ENCODE measurements at regions not wholly inside any gene's neighbourhood (a gene's known extent, or its start where the extent isn't known, plus 50 kb on each side); places are given as distances from the start of the nearest gene placed in this dataset.
A peak's percentile ranks its signal among the peaks of the same experiment; 100 is the strongest.

DNA sequence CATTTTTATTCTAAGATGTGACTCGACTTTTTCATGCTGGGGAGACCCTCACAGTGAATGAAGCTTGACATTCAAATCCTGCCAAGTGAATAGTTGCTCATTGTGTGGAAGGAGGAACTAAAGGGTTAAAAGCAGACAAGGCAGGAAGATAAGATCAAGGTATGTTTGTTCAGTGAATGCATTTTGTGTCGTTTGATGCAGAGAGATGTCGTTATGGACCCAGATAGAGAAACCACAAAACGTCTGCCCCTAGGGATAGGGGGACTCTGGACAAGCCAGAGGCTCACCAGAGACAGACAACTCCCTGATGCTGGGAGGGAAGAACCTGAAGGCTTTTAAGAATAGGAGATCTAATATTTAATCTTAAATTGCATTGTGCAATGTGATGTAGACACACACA lies 72.5 kb upstream of the MYL2 start:
- no peaks in the 10 kb centered on the region for H3K4me1 ChIP-seq (replicated peaks in 1 of 4; ENCODE audit: control insufficient read depth in 3 of 4, insufficient read depth in 4 of 4, low read length in 3 of 4)
- H4K20me1 ChIP-seq (replicated peaks in 1 of 2; ENCODE audit: control insufficient read depth in 1 of 2, insufficient read depth in 2 of 2, low read length in 2 of 2), result no peaks in the 10 kb centered on the region
- no peak overlapping the region for H2BK12ac ChIP-seq (ENCODE audit: low read depth, low read length)
- no peak overlapping the region for H3K27ac ChIP-seq (ENCODE audit: low read depth, low read length)
- no peaks in the 10 kb centered on the region for H3K9me3 ChIP-seq (ENCODE audit: insufficient read depth in 2 of 2, low read depth in 1 of 2, low read length in 1 of 2)
- H2BK20ac ChIP-seq (ENCODE audit: low read length), result no peak overlapping the region
- H3K79me2 ChIP-seq (ENCODE audit: control insufficient read depth in 1 of 2, insufficient read depth in 2 of 2, low read length in 2 of 2), result no peaks in the 10 kb centered on the region
- H3K14ac ChIP-seq (ENCODE audit: insufficient read length), result no peak overlapping the region
- no peak overlapping the region for H4K5ac ChIP-seq (ENCODE audit: insufficient read length, low read depth, low read length)
- no peaks in the 10 kb centered on the region for H3K23me2 ChIP-seq (ENCODE audit: low read depth, low read length)
- H3K23ac ChIP-seq (ENCODE audit: insufficient read length), result no peak overlapping the region
- no peaks in the 10 kb centered on the region for H3K36me3 ChIP-seq (ENCODE audit: control insufficient read depth in 2 of 4, insufficient read depth in 4 of 4, low read length in 3 of 4)
- H3K4ac ChIP-seq (replicated peaks; ENCODE audit: insufficient read length, low read depth, low read length), result no peak overlapping the region
- CTCF ChIA-PET (ENCODE audit: partially characterized antibody), result interaction anchor here (4.5 kb wide), 1 partner anchor 14 kb away, joined by 27 read pairs; no protein-coding TSS in a partner anchor
- H3K9ac ChIP-seq (replicated peaks in 1 of 4; ENCODE audit: extremely low read depth in 1 of 4, low read depth in 3 of 4, low read length in 3 of 4), result no peak overlapping the region
- no peak for FAIRE-seq
- H2AFZ ChIP-seq (ENCODE audit: low read length), result 0 out of 2 replicates have a peak overlapping the region, but pooled peaks have one; percentile 20
- H4K91ac ChIP-seq (replicated peaks; ENCODE audit: insufficient read length, low read length), result no peak overlapping the region
- H2AK5ac ChIP-seq (ENCODE audit: low read depth, low read length), result no peak overlapping the region
- WGBS, 2 experiments (ENCODE audit: extremely low coverage in 1 of 2, insufficient coverage in 1 of 2, insufficient read length in 1 of 2, insufficient replicate concordance in 2 of 2, low coverage in 1 of 2, low lambda C conversion rate in 2 of 2, missing lambda C conversion rate in 1 of 2), result 83% methylated on average over 4 of the region's 4 CpGs; no CpG with 5 or more reads in 1 of the 2 experiments
- H3K79me1 ChIP-seq (ENCODE audit: low read depth, low read length), result no peaks in the 10 kb centered on the region
- H2BK5ac ChIP-seq (ENCODE audit: low read depth, low read length), result no peak overlapping the region
- no peak overlapping the region for H2BK120ac ChIP-seq (replicated peaks; ENCODE audit: low read depth, low read length)
- no peak overlapping the region for H2BK15ac ChIP-seq (ENCODE audit: low read length)
- no peak for DNase-seq (ENCODE audit: low read depth in 1 of 2, low spot score in 2 of 2)
- H3K18ac ChIP-seq (ENCODE audit: extremely low read depth, low read length), result no peak overlapping the region
- POLR2A ChIA-PET (ENCODE audit: partially characterized antibody), result no interaction called here
- H3K4me3 ChIP-seq (ENCODE audit: extremely low read depth in 1 of 4, insufficient read depth in 2 of 4, low read depth in 3 of 4, low read length in 4 of 4), result no peak overlapping the region
- H3K56ac ChIP-seq (replicated peaks; ENCODE audit: insufficient read length, low read depth, low read length), result no peak overlapping the region
- no peak overlapping the region for H4K8ac ChIP-seq (ENCODE audit: extremely low read depth, insufficient read depth, low read length)
- H3K27me3 ChIP-seq (replicated peaks in 1 of 4; ENCODE audit: control insufficient read depth in 3 of 4, extremely low read depth in 1 of 4, insufficient read depth in 3 of 4, low read length in 3 of 4), result no peaks in the 10 kb centered on the region
- no peak overlapping the region for H3K4me2 ChIP-seq (ENCODE audit: insufficient read depth in 1 of 2, low read depth in 2 of 2, low read length in 2 of 2)
- no peak for TF ChIP-seq TAF1 (IDR thresholded peaks at IDR 0.05; ENCODE audit: low read depth, low read length)
- TF ChIP-seq BACH1 (IDR thresholded peaks at IDR 0.05; ENCODE audit: low read length), result no peak
- no peak for TF ChIP-seq RXRA (IDR thresholded peaks at IDR 0.05; ENCODE audit: insufficient read depth, low read depth, low read length)
- TF ChIP-seq GABPA (IDR thresholded peaks at IDR 0.05; ENCODE audit: borderline replicate concordance, insufficient read depth, low read length), result no peak
- no peak for TF ChIP-seq RNF2 (IDR thresholded peaks at IDR 0.05; ENCODE audit: borderline replicate concordance, low read depth, low read length, missing control alignments, poor library complexity, severe bottlenecking)
- TF ChIP-seq HDAC2 (IDR thresholded peaks at IDR 0.05; ENCODE audit: borderline replicate concordance in 1 of 2, low read depth in 2 of 2, low read length in 2 of 2), result no peak
- TF ChIP-seq, protein P1, sequence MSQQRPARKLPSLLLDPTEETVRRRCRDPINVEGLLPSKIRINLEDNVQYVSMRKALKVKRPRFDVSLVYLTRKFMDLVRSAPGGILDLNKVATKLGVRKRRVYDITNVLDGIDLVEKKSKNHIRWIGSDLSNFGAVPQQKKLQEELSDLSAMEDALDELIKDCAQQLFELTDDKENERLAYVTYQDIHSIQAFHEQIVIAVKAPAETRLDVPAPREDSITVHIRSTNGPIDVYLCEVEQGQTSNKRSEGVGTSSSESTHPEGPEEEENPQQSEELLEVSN (IDR thresholded peaks at IDR 0.05), result no peak
- TF ChIP-seq SIN3A (conservative IDR thresholded peaks at IDR 0.05 in 1 of 2, IDR thresholded peaks at IDR 0.05 in 1 of 2; ENCODE audit: low read depth in 1 of 2, low read length in 2 of 2), result no peak
- TF ChIP-seq CHD1 (IDR thresholded peaks at IDR 0.05; ENCODE audit: low read depth, low read length), result no peak
- no peak for TF ChIP-seq YY1 (IDR thresholded peaks at IDR 0.05; ENCODE audit: low read depth, low read length)
- TF ChIP-seq MAX (IDR thresholded peaks at IDR 0.05), result no peak
- no peak for TF ChIP-seq KDM4A (IDR thresholded peaks at IDR 0.05; ENCODE audit: low read depth, low read length, severe bottlenecking)
- no peak for TF ChIP-seq BRCA1 (IDR thresholded peaks at IDR 0.05; ENCODE audit: low read depth, low read length)
